Skeletal muscle satellite cell (primary cell): ENCODE measurements at regions not wholly inside any gene's neighbourhood (a gene's known extent, or its start where the extent isn't known, plus 50 kb on each side); places are given as distances from the start of the nearest gene placed in this dataset. TPM values are rescaled to one million over a fixed set of nuclear protein-coding genes. Genes with fewer than 3 reads are reported as not detected.

Experiments
- H3K27me3 ChIP-seq: 2 replicates; pipeline ENCODE4 v1.7.0; 2013; ENCODE audit warnings: low read length; ENCODE audit not compliant: control insufficient read depth, insufficient read depth
- H3K36me3 ChIP-seq: 2 replicates; pipeline ENCODE4 v1.7.0; 2013; ENCODE audit warnings: mild to moderate bottlenecking, control low read depth, low read length; ENCODE audit not compliant: insufficient read depth
- H3K4me1 ChIP-seq: 2 replicates; pipeline ENCODE4 v1.7.0; 2013; ENCODE audit warnings: low read length; ENCODE audit not compliant: control insufficient read depth, insufficient read depth
- H3K4me2 ChIP-seq: 2 replicates; pipeline ENCODE4 v1.7.0; 2013; ENCODE audit warnings: mild to moderate bottlenecking, low read length
- H3K4me3 ChIP-seq: 2 replicates; pipeline ENCODE4 v1.7.0; 2013; ENCODE audit warnings: low read length
- H3K9ac ChIP-seq: 2 replicates; pipeline ENCODE4 v1.7.0; 2013; ENCODE audit warnings: mild to moderate bottlenecking, low read depth, low read length, moderate library complexity
- H3K9me3 ChIP-seq: replicated peaks from 2 replicates; pipeline ENCODE4 v1.7.0; 2013; ENCODE audit warnings: mild to moderate bottlenecking, control low read depth, low read length
- small RNA-seq: library from RNA; depleted of rRNA; stranded (forward); fragments of <200 nt; gene quantifications from one replicate; pipeline ENCODE3, GENCODE V24; 2012

GRCh38 chrX:10104958-10105658 is 51.7 kb upstream of the CLCN4 start:
- no peaks in the 10 kb centered on the region for H3K27me3 ChIP-seq
- H3K9me3 ChIP-seq: no peaks in the 10 kb centered on the region
- H3K36me3 ChIP-seq: no peaks in the 10 kb centered on the region
- H3K4me1 ChIP-seq: no peaks in the 10 kb centered on the region
- H3K4me3 ChIP-seq: no peak overlapping the region
- H3K4me2 ChIP-seq: no peak overlapping the region
- no peak overlapping the region for H3K9ac ChIP-seq

DNA sequence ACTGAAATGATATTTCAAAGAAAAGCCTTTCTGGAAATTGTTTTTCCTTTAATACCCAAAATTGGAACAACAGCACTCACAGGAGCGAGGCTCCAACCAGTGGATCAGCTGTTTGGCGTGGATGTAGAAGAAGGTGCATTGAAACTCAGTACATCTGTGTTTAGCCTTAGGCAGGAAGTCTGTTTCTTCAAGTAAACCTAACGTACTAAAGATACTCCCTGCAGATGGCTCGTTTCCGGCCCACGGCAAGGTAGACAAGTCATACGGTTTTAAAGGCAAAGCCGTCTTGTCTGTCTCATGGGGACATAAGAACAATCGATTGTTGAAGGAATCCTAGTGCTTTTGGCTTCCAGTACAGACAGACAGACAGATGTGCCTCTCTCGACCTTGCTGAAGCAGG is 50.0 kb upstream of the CLCN4 start:
- Histone ChIP-seq H3K9ac (no peak overlapping the region), H3K4me3 (no peak overlapping the region), H3K9me3 (no peaks in the 10 kb centered on the region), H3K4me2 (no peak overlapping the region), H3K27me3 (no peaks in the 10 kb centered on the region), H3K36me3 (no peaks in the 10 kb centered on the region), H3K4me1 (no peaks in the 10 kb centered on the region)

Small RNA genes in the stretch of these regions (small RNA-seq; reads per million reads assigned to genes)
- gene RF00019: not detected
